Neural progenitor cell (in vitro differentiated cells): ENCODE measurements at regions not wholly inside any gene's neighbourhood (a gene's known extent, or its start where the extent isn't known, plus 50 kb on each side); places are given as distances from the start of the nearest gene placed in this dataset.

ENCODE experiments used
- DNase-seq: peaks from one replicate; pipeline ENCODE4 v3.0.0-alpha.2; 2016; ENCODE audit warnings: low spot score
- H2AFZ ChIP-seq: fragments of 200-600 bp; sonication (generic); replicated peaks from 2 replicates; pipeline ENCODE4 v1.6.1; 2016; ENCODE audit warnings: antibody characterized with exemption
- H3F3A ChIP-seq: fragments of 200-600 bp; sonication (generic); 2 replicates; pipeline ENCODE4 v1.6.1; 2016; ENCODE audit warnings: antibody characterized with exemption, low read depth
- H3K27ac ChIP-seq: fragments of 200-600 bp; sonication (generic); 2 replicates; pipeline ENCODE4 v1.5.1; 2016; ENCODE audit warnings: mild to moderate bottlenecking
- H3K27me3 ChIP-seq: fragments of 200-600 bp; sonication (generic); 2 replicates; pipeline ENCODE4 v1.6.1; 2016; ENCODE audit warnings: mild to moderate bottlenecking, moderate library complexity
- H3K36me3 ChIP-seq: fragments of 200-600 bp; sonication (generic); 2 replicates; pipeline ENCODE4 v1.5.1; 2016
- H3K4me1 ChIP-seq: fragments of 200-600 bp; sonication (generic); 2 replicates; pipeline ENCODE4 v1.6.1; 2016; ENCODE audit warnings: mixed run types
- H3K4me2 ChIP-seq: fragments of 200-600 bp; sonication (generic); 2 replicates; pipeline ENCODE4 v1.6.1; 2016
- H3K4me3 ChIP-seq: fragments of 200-600 bp; sonication (generic); 2 replicates; pipeline ENCODE4 v1.5.1; 2016
- H3K79me2 ChIP-seq: fragments of 200-600 bp; sonication (generic); 2 replicates; pipeline ENCODE4 v1.6.1; 2016; ENCODE audit warnings: low read depth
- H3K9ac ChIP-seq: fragments of 200-600 bp; sonication (generic); 2 replicates; pipeline ENCODE4 v1.6.1; 2016
- H3K9me3 ChIP-seq: fragments of 200-600 bp; sonication (generic); 2 replicates; pipeline ENCODE4 v1.5.1; 2016; ENCODE audit warnings: low read depth
- H4K20me1 ChIP-seq: fragments of 200-600 bp; sonication (generic); 2 replicates; pipeline ENCODE4 v1.6.1; 2016; ENCODE audit warnings: low read depth
- H3K27ac Mint-ChIP-seq: 3 replicates; pipeline ENCODE4 v1.8.0; 2021; ENCODE audit warnings: mixed read lengths
- H3K27me3 Mint-ChIP-seq: 2 replicates; pipeline ENCODE4 v1.8.0; 2022; ENCODE audit warnings: low read depth, mild to moderate bottlenecking, inconsistent platforms, moderate library complexity, mixed read lengths; ENCODE audit not compliant: insufficient read depth
- H3K36me3 Mint-ChIP-seq: 3 replicates; pipeline ENCODE4 v1.8.0; 2021; ENCODE audit warnings: mixed read lengths
- H3K4me1 Mint-ChIP-seq: 3 replicates; pipeline ENCODE4 v1.8.0; 2021; ENCODE audit warnings: mixed read lengths
- H3K4me3 Mint-ChIP-seq: 3 replicates; pipeline ENCODE4 v1.8.0; 2021; ENCODE audit warnings: mild to moderate bottlenecking, moderate library complexity, mixed read lengths
- H3K9me3 Mint-ChIP-seq: 3 replicates; pipeline ENCODE4 v1.8.0; 2020; ENCODE audit warnings: mixed read lengths
- CTCF ChIP-seq: fragments of 200-600 bp; sonication (generic); IDR thresholded peaks from 2 replicates; pipeline ENCODE4 v1.5.1; 2017; ENCODE audit warnings: antibody characterized with exemption, mild to moderate bottlenecking
- EZH2 ChIP-seq: fragments of 200-600 bp; sonication (generic); IDR thresholded peaks from 2 replicates; pipeline ENCODE4 v1.6.1; 2017; ENCODE audit warnings: antibody characterized with exemption, mild to moderate bottlenecking, moderate library complexity
- EZH2phosphoT487 ChIP-seq: fragments of 200-600 bp; sonication (generic); IDR thresholded peaks from 2 replicates; pipeline ENCODE4 v1.6.1; 2017; ENCODE audit warnings: antibody characterized with exemption

- Histone ChIP-seq H3K27ac (no peak overlapping the region), H3K4me3 (no peak overlapping the region), H2AFZ (no peak overlapping the region), H3K9me3 (no peaks in the 10 kb centered on the region), H3K79me2 (no peaks in the 10 kb centered on the region), H3K9ac (no peak overlapping the region), H3K4me2 (no peak overlapping the region), H4K20me1 (no peaks in the 10 kb centered on the region), H3K27me3 (no peaks in the 10 kb centered on the region), H3K4me1 (peaks cover 62% of the 10 kb centered on the region), H3F3A (peaks cover 22% of the 10 kb centered on the region), H3K36me3 (no peaks in the 10 kb centered on the region)
- H3K27me3 Mint-ChIP-seq: no peaks in the 10 kb centered on the region
- no peak for DNase-seq
- no peak overlapping the region for H3K4me3 Mint-ChIP-seq
- no peaks in the 10 kb centered on the region for H3K9me3 Mint-ChIP-seq
- H3K36me3 Mint-ChIP-seq: no peaks in the 10 kb centered on the region
- no peak overlapping the region for H3K27ac Mint-ChIP-seq
- peaks cover 69% of the 10 kb centered on the region for H3K4me1 Mint-ChIP-seq
- TF ChIP-seq CTCF (no peak), EZH2 (no peak), EZH2phosphoT487 (no peak)
Observed at GRCh38 chr12:89879766-89880165, 171.1 kb upstream of the ATP2B1 start.

- no peak for DNase-seq
- TF ChIP-seq CTCF: no peak
- no peak for TF ChIP-seq EZH2phosphoT487
- TF ChIP-seq EZH2: no peak
- no peaks in the 10 kb centered on the region for H3K9me3 ChIP-seq
- peaks cover 22% of the 10 kb centered on the region for H3F3A ChIP-seq
- H3K36me3 Mint-ChIP-seq: no peaks in the 10 kb centered on the region
- H3K79me2 ChIP-seq: no peaks in the 10 kb centered on the region
- no peak overlapping the region for H3K4me2 ChIP-seq
- H4K20me1 ChIP-seq: no peaks in the 10 kb centered on the region
- H3K36me3 ChIP-seq: no peaks in the 10 kb centered on the region
- H3K27ac ChIP-seq: no peak overlapping the region
- no peaks in the 10 kb centered on the region for H3K27me3 ChIP-seq
- H3K9me3 Mint-ChIP-seq: no peaks in the 10 kb centered on the region
- H3K4me3 ChIP-seq: no peak overlapping the region
- no peaks in the 10 kb centered on the region for H3K27me3 Mint-ChIP-seq
- H3K4me3 Mint-ChIP-seq: no peak overlapping the region
- no peak overlapping the region for H2AFZ ChIP-seq
- peak overlapping the region; percentile 81 for H3K27ac Mint-ChIP-seq
- peaks cover 63% of the 10 kb centered on the region for H3K4me1 ChIP-seq
- H3K4me1 Mint-ChIP-seq: peaks cover 67% of the 10 kb centered on the region
- no peak overlapping the region for H3K9ac ChIP-seq
Observed at GRCh38 chr12:89878950-89879349, 170.3 kb upstream of the ATP2B1 start.

- TF ChIP-seq EZH2phosphoT487 (no peak), CTCF (no peak), EZH2 (no peak)
- no peak overlapping the region for H3K4me3 ChIP-seq
- H3K79me2 ChIP-seq: no peaks in the 10 kb centered on the region
- no peaks in the 10 kb centered on the region for H4K20me1 ChIP-seq
- Mint-ChIP-seq H3K27ac (peak overlapping the region; percentile 7), H3K9me3 (no peaks in the 10 kb centered on the region), H3K36me3 (no peaks in the 10 kb centered on the region), H3K4me3 (no peak overlapping the region), H3K4me1 (peaks cover 65% of the 10 kb centered on the region), H3K27me3 (no peaks in the 10 kb centered on the region)
- peak overlapping the region; percentile 45 for H2AFZ ChIP-seq
- no peaks in the 10 kb centered on the region for H3K27me3 ChIP-seq
- peaks cover 64% of the 10 kb centered on the region for H3K4me1 ChIP-seq
- H3K9ac ChIP-seq: no peak overlapping the region
- no peaks in the 10 kb centered on the region for H3K36me3 ChIP-seq
- no peak for DNase-seq
- no peak overlapping the region for H3K4me2 ChIP-seq
- H3K27ac ChIP-seq: no peak overlapping the region
- H3F3A ChIP-seq: peaks cover 21% of the 10 kb centered on the region
- no peaks in the 10 kb centered on the region for H3K9me3 ChIP-seq
Observed at GRCh38 chr12:89878327-89878726, 169.7 kb upstream of the ATP2B1 start.
